ENCODE measurements at regions not wholly inside any gene's neighbourhood (a gene's known extent, or its start where the extent isn't known, plus 50 kb on each side); places are given as distances from the start of the nearest gene placed in this dataset.
"Not testable (repeated sequence)": the region's sequence is repeated elsewhere in the genome, so short reads cannot be mapped to it uniquely, and the experiment has no call there.

- DNase-seq, result no peak
- Histone ChIP-seq H3K4me3 (no peak overlapping the region), H3K9me3 (replicated peaks) (peaks cover 7% of the 10 kb centered on the region), H3K36me3 (no peaks in the 10 kb centered on the region), H3K27ac (replicated peaks) (no peak overlapping the region), H3K4me1 (no peaks in the 10 kb centered on the region), H3K27me3 (ENCODE audit: low read depth) (no peaks in the 10 kb centered on the region)
- intact Hi-C loops (cut with micrococcal nuclease), result no loop called here
- no peak for TF ChIP-seq CTCF (IDR thresholded peaks at IDR 0.05; ENCODE audit: borderline replicate concordance)
Measured at GRCh38 chr6:141526985-141527384, 605.7 kb upstream of the GJE1 start.

- H3K4me3 ChIP-seq, result no peak overlapping the region
- DNase-seq, result no peak
- no peaks in the 10 kb centered on the region for H3K36me3 ChIP-seq
- no peaks in the 10 kb centered on the region for H3K9me3 ChIP-seq (replicated peaks)
- no peaks in the 10 kb centered on the region for H3K4me1 ChIP-seq
- intact Hi-C loops (cut with micrococcal nuclease), result no loop called here
- no peak overlapping the region for H3K27ac ChIP-seq (replicated peaks)
- TF ChIP-seq CTCF (IDR thresholded peaks at IDR 0.05; ENCODE audit: borderline replicate concordance), result no peak
- H3K27me3 ChIP-seq (ENCODE audit: low read depth), result no peaks in the 10 kb centered on the region
Measured at GRCh38 chr6:141521440-141521839, 611.3 kb upstream of the GJE1 start.

- Histone ChIP-seq H3K4me1 (no peaks in the 10 kb centered on the region), H3K27me3 (ENCODE audit: low read depth) (no peaks in the 10 kb centered on the region), H3K27ac (replicated peaks) (no peak overlapping the region), H3K9me3 (replicated peaks) (no peaks in the 10 kb centered on the region), H3K36me3 (no peaks in the 10 kb centered on the region), H3K4me3 (peak overlapping the region; percentile 18)
- no peak for DNase-seq
- no peak for TF ChIP-seq CTCF (IDR thresholded peaks at IDR 0.05; ENCODE audit: borderline replicate concordance)
- intact Hi-C loops (cut with micrococcal nuclease), result no loop called here
Measured at GRCh38 chr6:141513830-141514229, 618.9 kb upstream of the GJE1 start.

GRCh38 chr6:141510803-141511202, 621.9 kb upstream of the GJE1 start:
- H3K27me3 ChIP-seq (ENCODE audit: low read depth), result no peaks in the 10 kb centered on the region
- TF ChIP-seq CTCF (IDR thresholded peaks at IDR 0.05; ENCODE audit: borderline replicate concordance), result no peak

GRCh38 chr6:141506062-141506461, 626.7 kb upstream of the GJE1 start:
- H3K27me3 ChIP-seq (ENCODE audit: low read depth); H3K4me1 ChIP-seq; H3K27ac ChIP-seq (replicated peaks); intact Hi-C loops (cut with micrococcal nuclease); H3K4me3 ChIP-seq; DNase-seq; H3K36me3 ChIP-seq: not testable (repeated sequence)
- H3K9me3 ChIP-seq (replicated peaks), result peaks cover 32% of the 10 kb centered on the region

More at GRCh38 chr6:141510803-141511202, 621.9 kb upstream of the GJE1 start:
- no peaks in the 10 kb centered on the region for H3K4me1 ChIP-seq
- H3K27ac ChIP-seq (replicated peaks), result no peak overlapping the region
- no peaks in the 10 kb centered on the region for H3K36me3 ChIP-seq
- DNase-seq, result no peak
- no peak overlapping the region for H3K4me3 ChIP-seq
- intact Hi-C loops (cut with micrococcal nuclease), result no loop called here
- H3K9me3 ChIP-seq (replicated peaks), result peaks cover 16% of the 10 kb centered on the region

GRCh38 chr6:141504318-141504717, 628.4 kb upstream of the GJE1 start:
- H3K9me3 ChIP-seq (replicated peaks), result peaks cover 32% of the 10 kb centered on the region
- H3K27ac ChIP-seq (replicated peaks); H3K27me3 ChIP-seq (ENCODE audit: low read depth); intact Hi-C loops (cut with micrococcal nuclease); H3K4me3 ChIP-seq; DNase-seq; H3K4me1 ChIP-seq; H3K36me3 ChIP-seq: not testable (repeated sequence)

GRCh38 chr6:141501616-141502015, 631.1 kb upstream of the GJE1 start:
- no peak for DNase-seq
- H3K9me3 ChIP-seq (replicated peaks), result peaks cover 24% of the 10 kb centered on the region
- H3K36me3 ChIP-seq, result no peaks in the 10 kb centered on the region
- no peak overlapping the region for H3K27ac ChIP-seq (replicated peaks)
- intact Hi-C loops (cut with micrococcal nuclease), result no loop called here
- no peaks in the 10 kb centered on the region for H3K27me3 ChIP-seq (ENCODE audit: low read depth)
- no peaks in the 10 kb centered on the region for H3K4me1 ChIP-seq
- no peak overlapping the region for H3K4me3 ChIP-seq
- TF ChIP-seq CTCF (IDR thresholded peaks at IDR 0.05; ENCODE audit: borderline replicate concordance), result no peak
